ENCODE measurements at regions not wholly inside any gene's neighbourhood (a gene's known extent, or its start where the extent isn't known, plus 50 kb on each side); places are given as distances from the start of the nearest gene placed in this dataset.

- H3K9me3 ChIP-seq = peaks cover 0 to 8% (median 0%) of the 10 kb centered on the region in 12 donors
- no peaks in the 10 kb centered on the region for H3K4me1 ChIP-seq
- H3K4me3 ChIP-seq = no peak overlapping the region
- ATAC-seq (no peak), DNase-seq (no peak)
- TF ChIP-seq CTCF (IDR thresholded peaks at IDR 0.05) (no peak), POLR2A (IDR thresholded peaks at IDR 0.05) (no peak)
- WGBS, 4 donors = 47 to 62% (median 60%) methylated on average over 6 of the region's 6 CpGs
- no peaks in the 10 kb centered on the region for H3K27me3 ChIP-seq
- no peaks in the 10 kb centered on the region for H3K36me3 ChIP-seq
- H3K27ac ChIP-seq = no peak overlapping the region
- intact Hi-C loops (cut with DNase I) = no loop called here
Measured at GRCh38 chr2:103960951-103961350, 893.0 kb upstream of the POU3F3 start.

- Histone ChIP-seq H3K27ac (no peak overlapping the region), H3K36me3 (no peaks in the 10 kb centered on the region), H3K4me1 (no peaks in the 10 kb centered on the region), H3K27me3 (no peaks in the 10 kb centered on the region), H3K9me3 (peaks cover 0 to 10% (median 0%) of the 10 kb centered on the region in 12 donors), H3K4me3 (no peak overlapping the region)
- DNase-seq (no peak), ATAC-seq (no peak)
- intact Hi-C loops (cut with DNase I) = no loop called here
- 63 to 73% (median 69%) methylated on average over 4 of the region's 4 CpGs for WGBS, 4 donors
- TF ChIP-seq CTCF (IDR thresholded peaks at IDR 0.05) (no peak), POLR2A (IDR thresholded peaks at IDR 0.05) (no peak)
Measured at GRCh38 chr2:103961862-103962261, 892.1 kb upstream of the POU3F3 start.

GRCh38 chr2:103962670-103963069 is 891.2 kb upstream of the POU3F3 start:
- no peaks in the 10 kb centered on the region for H3K27me3 ChIP-seq
- TF ChIP-seq POLR2A (IDR thresholded peaks at IDR 0.05) (no peak), CTCF (IDR thresholded peaks at IDR 0.05) (no peak)
- intact Hi-C loops (cut with DNase I) = no loop called here
- DNase-seq (no peak), ATAC-seq (no peak)
- H3K9me3 ChIP-seq = peaks cover 0 to 10% (median 0%) of the 10 kb centered on the region in 12 donors
- no peak overlapping the region for H3K4me3 ChIP-seq
- H3K4me1 ChIP-seq = no peaks in the 10 kb centered on the region
- 67 to 76% (median 71%) methylated on average over 4 of the region's 4 CpGs for WGBS, 4 donors
- no peaks in the 10 kb centered on the region for H3K36me3 ChIP-seq
- no peak overlapping the region for H3K27ac ChIP-seq

GRCh38 chr2:103963146-103963725 is 890.7 kb upstream of the POU3F3 start:
- ATAC-seq (no peak), DNase-seq (no peak)
- no peak overlapping the region for H3K4me3 ChIP-seq
- no peak overlapping the region for H3K27ac ChIP-seq
- H3K36me3 ChIP-seq = no peaks in the 10 kb centered on the region
- H3K4me1 ChIP-seq = no peaks in the 10 kb centered on the region
- 83 to 85% (median 84%) methylated on average over 5 of the region's 5 CpGs for WGBS, 4 donors
- H3K9me3 ChIP-seq = peaks cover 0 to 10% (median 0%) of the 10 kb centered on the region in 12 donors
- TF ChIP-seq CTCF (IDR thresholded peaks at IDR 0.05) (no peak), POLR2A (IDR thresholded peaks at IDR 0.05) (no peak)
- no peaks in the 10 kb centered on the region for H3K27me3 ChIP-seq
- intact Hi-C loops (cut with DNase I) = no loop called here
